Naive thymus-derived CD8-positive, alpha-beta T cell (primary cell): ENCODE measurements at regions not wholly inside any gene's neighbourhood (a gene's known extent, or its start where the extent isn't known, plus 50 kb on each side); places are given as distances from the start of the nearest gene placed in this dataset.

Source experiments
- ATAC-seq, 2 donors: fragments of 150-1000 bp; cut with Tn5 transposase in 1 of 2; sonication (Bioruptor Pico), chemical (Tn5 transposase) in 1 of 2; 1 replicate in 1 of 2; 2 replicates in 1 of 2; pipeline ENCODE4 v1.10.0; 2021; ENCODE audit warnings: mild to moderate bottlenecking in 2 of 2, moderate library complexity in 2 of 2
- POLR2A ChIA-PET: fragments of 350-600 bp; sonication (Branson Sonifier 250); formaldehyde crosslinking; loops from one replicate; lab custom pipeline; 2021; ENCODE audit warnings: antibody characterized with exemption; lab: Charles Lee
- DNase-seq, 10 donors: peaks; one replicate each; pipeline versions ENCODE4 v3.0.0 to v3.0.0-alpha.2; 2020 to 2022
- H3K27ac Mint-ChIP-seq, 10 donors: one replicate each; pipeline ENCODE4 v1.8.0; 2020 to 2022; ENCODE audit warnings: mild to moderate bottlenecking in 10 of 10, mixed read lengths in 10 of 10, moderate library complexity in 4 of 10, inconsistent platforms in 1 of 10
- H3K27me3 Mint-ChIP-seq, 5 donors: one replicate each; pipeline ENCODE4 v1.8.0; 2021 to 2022; ENCODE audit warnings: mixed read lengths in 5 of 5
- H3K36me3 Mint-ChIP-seq, 3 donors: one replicate each; pipeline ENCODE4 v1.8.0; 2020 to 2022; ENCODE audit warnings: mixed read lengths in 3 of 3, mild to moderate bottlenecking in 2 of 3, inconsistent platforms in 1 of 3
- H3K4me1 Mint-ChIP-seq, 4 donors: one replicate each; pipeline ENCODE4 v1.8.0; 2021 to 2022; ENCODE audit warnings: mixed read lengths in 4 of 4
- H3K4me3 Mint-ChIP-seq, 10 donors: one replicate each; pipeline ENCODE4 v1.8.0; 2020 to 2022; ENCODE audit warnings: mild to moderate bottlenecking in 10 of 10, mixed read lengths in 10 of 10, moderate library complexity in 6 of 10, inconsistent platforms in 1 of 10
- H3K9me3 Mint-ChIP-seq, 9 donors: one replicate each; pipeline ENCODE4 v1.8.0; 2020 to 2022; ENCODE audit warnings: mixed read lengths in 9 of 9, mild to moderate bottlenecking in 3 of 9, inconsistent platforms in 1 of 9, moderate library complexity in 1 of 9

DNA sequence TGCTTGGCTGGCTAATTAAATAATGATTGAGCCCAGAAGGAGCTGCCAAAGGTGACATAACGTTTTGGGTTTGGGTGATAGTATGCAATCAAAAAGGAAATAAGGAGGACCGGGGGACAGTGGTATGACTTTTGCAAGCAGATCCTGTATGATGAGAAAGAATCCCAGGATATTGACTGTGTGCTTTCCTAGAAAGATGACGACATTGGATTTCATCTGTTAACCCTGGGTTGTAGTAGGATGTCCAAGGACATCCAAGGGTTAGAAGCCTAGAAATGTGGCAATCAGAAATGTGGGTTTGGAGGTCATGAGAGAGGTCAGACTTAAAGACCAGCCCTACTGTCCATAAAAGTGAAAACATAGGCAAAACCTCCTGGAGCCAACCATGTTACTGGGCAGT is 50.3 kb upstream of the HMHB1 start:
- Mint-ChIP-seq H3K27ac (no peak overlapping the region), H3K36me3 (no peaks in the 10 kb centered on the region), H3K27me3 (peaks cover 0 to 7% (median 0%) of the 10 kb centered on the region in 5 donors), H3K4me3 (no peak overlapping the region), H3K4me1 (no peaks in the 10 kb centered on the region), H3K9me3 (no peaks in the 10 kb centered on the region)
- DNase-seq (no peak), ATAC-seq (no peak)
- POLR2A ChIA-PET = no interaction called here

- H3K9me3 Mint-ChIP-seq = no peaks in the 10 kb centered on the region
- POLR2A ChIA-PET = no interaction called here
- no peak overlapping the region for H3K27ac Mint-ChIP-seq
Measured at GRCh38 chr5:143760755-143761154, 51.2 kb upstream of the HMHB1 start.

GRCh38 chr5:143760131-143760505 is 51.8 kb upstream of the HMHB1 start:
- no peak for ATAC-seq
- no peaks in the 10 kb centered on the region for H3K9me3 Mint-ChIP-seq
- no peak for DNase-seq
- no peaks in the 10 kb centered on the region for H3K4me1 Mint-ChIP-seq
- H3K27ac Mint-ChIP-seq = no peak overlapping the region
- POLR2A ChIA-PET = no interaction called here
- H3K36me3 Mint-ChIP-seq = no peaks in the 10 kb centered on the region
- H3K4me3 Mint-ChIP-seq = no peak overlapping the region
- H3K27me3 Mint-ChIP-seq = peaks cover 0 to 7% (median 0%) of the 10 kb centered on the region in 5 donors

More at GRCh38 chr5:143760755-143761154, 51.2 kb upstream of the HMHB1 start:
- no peak overlapping the region for H3K4me3 Mint-ChIP-seq
- H3K4me1 Mint-ChIP-seq = no peaks in the 10 kb centered on the region
- no peaks in the 10 kb centered on the region for H3K36me3 Mint-ChIP-seq
- ATAC-seq = no peak
- H3K27me3 Mint-ChIP-seq = peaks cover 0 to 7% (median 0%) of the 10 kb centered on the region in 5 donors
- no peak for DNase-seq

DNA sequence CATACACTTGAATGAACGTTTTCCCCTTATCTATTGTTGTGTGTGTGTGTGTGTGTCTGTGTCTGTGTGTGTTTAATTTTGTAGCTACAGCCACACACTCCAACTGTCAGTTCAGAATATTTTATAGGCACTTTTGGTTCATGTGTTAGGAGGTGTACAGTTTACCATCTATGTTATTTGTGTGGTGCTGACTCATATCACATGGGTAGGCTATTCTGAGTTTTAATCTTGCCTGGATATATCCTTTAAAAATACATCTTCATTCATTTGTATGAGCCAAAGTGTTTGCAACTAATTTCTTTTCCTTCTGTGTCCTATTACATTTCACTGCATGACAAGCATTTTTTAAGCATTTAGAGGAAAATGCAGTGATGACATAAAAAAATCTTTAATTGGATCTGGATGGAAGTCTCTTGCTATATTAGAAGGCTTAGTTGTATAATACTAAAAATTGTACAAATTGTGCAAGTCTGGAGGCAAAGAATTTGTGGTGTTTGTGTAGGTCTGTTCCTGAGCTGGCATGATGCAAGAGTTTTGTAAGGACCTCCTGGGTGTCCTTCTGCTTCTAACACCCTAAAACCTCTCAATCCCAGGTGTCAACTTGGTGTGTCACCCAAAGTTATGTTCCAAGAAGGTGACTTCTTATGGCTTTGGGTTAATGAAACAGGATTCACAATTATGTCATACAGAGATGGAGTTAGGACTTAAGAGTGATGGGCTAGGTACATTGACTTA is 52.4 kb upstream of the HMHB1 start:
- ATAC-seq (no peak), DNase-seq (no peak)
- no peaks in the 10 kb centered on the region for H3K9me3 Mint-ChIP-seq
- no peak overlapping the region for H3K27ac Mint-ChIP-seq
- POLR2A ChIA-PET = no interaction called here
- H3K4me1 Mint-ChIP-seq = no peaks in the 10 kb centered on the region
- H3K36me3 Mint-ChIP-seq = no peaks in the 10 kb centered on the region
- H3K27me3 Mint-ChIP-seq = peaks cover 0 to 7% (median 0%) of the 10 kb centered on the region in 5 donors
- no peak overlapping the region for H3K4me3 Mint-ChIP-seq

GRCh38 chr5:143758750-143759149 is 53.2 kb upstream of the HMHB1 start:
- Mint-ChIP-seq H3K4me1 (no peaks in the 10 kb centered on the region), H3K9me3 (no peaks in the 10 kb centered on the region), H3K27ac (no peak overlapping the region), H3K27me3 (peaks cover 0 to 7% (median 0%) of the 10 kb centered on the region in 5 donors), H3K36me3 (no peaks in the 10 kb centered on the region), H3K4me3 (no peak overlapping the region)
- POLR2A ChIA-PET = no interaction called here
- ATAC-seq (no peak), DNase-seq (no peak)

DNA sequence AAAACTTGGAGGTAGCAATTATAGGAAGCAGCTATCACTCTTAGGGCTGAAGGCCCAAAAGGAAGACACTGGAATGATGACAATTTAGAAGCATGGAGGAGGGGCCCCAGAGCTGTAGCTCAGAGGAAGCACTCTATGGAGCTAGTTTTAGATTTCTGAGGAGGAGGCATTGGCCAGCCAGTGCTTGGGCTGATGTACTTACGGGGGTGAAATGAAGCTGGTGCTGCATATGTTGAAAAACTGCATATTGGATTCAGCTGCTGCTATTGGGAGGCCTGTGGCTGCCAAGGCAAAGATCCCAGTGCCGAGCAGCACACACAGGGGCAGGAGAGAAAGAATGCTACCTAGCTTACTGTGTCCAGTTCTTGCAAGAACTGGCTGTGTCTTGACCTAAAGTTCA is 53.9 kb upstream of the HMHB1 start:
- Mint-ChIP-seq H3K36me3 (no peaks in the 10 kb centered on the region), H3K9me3 (no peaks in the 10 kb centered on the region), H3K4me3 (no peak overlapping the region), H3K27me3 (peaks cover 0 to 7% (median 0%) of the 10 kb centered on the region in 5 donors), H3K4me1 (no peaks in the 10 kb centered on the region), H3K27ac (no peak overlapping the region)
- DNase-seq (no peak), ATAC-seq (no peak)
- POLR2A ChIA-PET = no interaction called here

DNA sequence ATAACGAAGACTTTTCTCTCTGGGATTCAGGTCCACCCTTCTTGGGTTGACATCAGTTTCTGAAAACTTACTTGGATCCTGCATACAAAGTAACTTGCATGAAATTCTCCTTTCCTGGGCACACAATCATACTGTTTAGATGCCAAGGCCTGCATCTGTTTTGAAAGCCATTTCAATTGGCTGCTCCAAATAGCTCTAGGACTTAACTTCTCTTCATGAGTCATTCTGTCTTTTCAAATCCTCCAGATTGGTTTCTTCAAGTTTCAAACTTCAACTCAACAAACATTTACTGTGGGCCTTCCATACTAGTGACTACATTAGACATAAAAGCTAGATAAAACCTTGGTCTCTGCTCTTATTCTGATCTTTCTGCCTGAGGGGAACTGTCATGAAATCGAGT is 54.8 kb upstream of the HMHB1 start:
- ATAC-seq (no peak), DNase-seq (no peak)
- H3K4me3 Mint-ChIP-seq = no peak overlapping the region
- POLR2A ChIA-PET = no interaction called here
- no peaks in the 10 kb centered on the region for H3K4me1 Mint-ChIP-seq
- no peaks in the 10 kb centered on the region for H3K36me3 Mint-ChIP-seq
- no peak overlapping the region for H3K27ac Mint-ChIP-seq
- peaks cover 0 to 7% (median 0%) of the 10 kb centered on the region in 5 donors for H3K27me3 Mint-ChIP-seq
- H3K9me3 Mint-ChIP-seq = no peaks in the 10 kb centered on the region

- POLR2A ChIA-PET = no interaction called here
- Mint-ChIP-seq H3K27me3 (peaks cover 0 to 3% (median under 1%) of the 10 kb centered on the region in 5 donors), H3K4me1 (no peaks in the 10 kb centered on the region), H3K4me3 (no peak overlapping the region), H3K36me3 (no peaks in the 10 kb centered on the region), H3K9me3 (no peaks in the 10 kb centered on the region), H3K27ac (no peak overlapping the region)
- DNase-seq (no peak), ATAC-seq (no peak)
Measured at GRCh38 chr5:143755966-143756365, 56.0 kb upstream of the HMHB1 start.

- no peaks in the 10 kb centered on the region for H3K36me3 Mint-ChIP-seq
- POLR2A ChIA-PET = no interaction called here
- H3K4me1 Mint-ChIP-seq = no peaks in the 10 kb centered on the region
- ATAC-seq (no peak), DNase-seq (no peak)
- H3K27ac Mint-ChIP-seq = no peak overlapping the region
- peaks cover 0 to 7% (median 2%) of the 10 kb centered on the region in 5 donors for H3K27me3 Mint-ChIP-seq
- no peaks in the 10 kb centered on the region for H3K9me3 Mint-ChIP-seq
- no peak overlapping the region for H3K4me3 Mint-ChIP-seq
Measured at GRCh38 chr5:143752165-143752850, 59.7 kb upstream of the HMHB1 start.

DNA sequence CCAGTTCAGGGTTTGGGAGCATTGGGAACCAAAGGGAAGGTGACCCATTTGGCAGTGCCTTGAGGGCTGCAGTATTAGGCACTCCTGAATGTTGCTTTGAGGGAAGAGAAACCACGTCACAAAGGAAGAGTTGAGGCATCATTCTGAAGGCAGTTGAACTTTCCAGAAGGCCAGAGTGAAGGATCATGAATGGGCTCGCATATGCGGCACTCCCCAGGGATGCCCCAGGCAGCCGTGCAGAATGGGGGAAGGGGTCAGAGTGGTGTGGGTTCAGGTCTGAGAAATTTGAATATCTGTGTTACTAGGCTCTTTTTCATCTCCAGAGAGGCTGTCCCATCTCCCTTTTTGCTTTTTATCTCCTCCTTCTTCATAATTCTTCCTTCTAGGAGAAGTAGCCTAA is 60.6 kb upstream of the HMHB1 start:
- Mint-ChIP-seq H3K36me3 (no peaks in the 10 kb centered on the region), H3K9me3 (no peaks in the 10 kb centered on the region), H3K27me3 (peaks cover 0 to 7% (median 2%) of the 10 kb centered on the region in 5 donors), H3K27ac (no peak overlapping the region), H3K4me3 (no peak overlapping the region), H3K4me1 (no peaks in the 10 kb centered on the region)
- DNase-seq = no peak
- POLR2A ChIA-PET = no interaction called here
- ATAC-seq = no peak

- Mint-ChIP-seq H3K36me3 (no peaks in the 10 kb centered on the region), H3K27me3 (peaks cover 0 to 7% (median 2%) of the 10 kb centered on the region in 5 donors), H3K27ac (no peak overlapping the region), H3K4me1 (no peaks in the 10 kb centered on the region), H3K9me3 (peaks cover 0 to 3% (median 0%) of the 10 kb centered on the region in 9 donors), H3K4me3 (no peak overlapping the region)
- no peak for ATAC-seq
- POLR2A ChIA-PET = no interaction called here
- no peak for DNase-seq
Measured at GRCh38 chr5:143749581-143750205, 62.3 kb upstream of the HMHB1 start.

DNA sequence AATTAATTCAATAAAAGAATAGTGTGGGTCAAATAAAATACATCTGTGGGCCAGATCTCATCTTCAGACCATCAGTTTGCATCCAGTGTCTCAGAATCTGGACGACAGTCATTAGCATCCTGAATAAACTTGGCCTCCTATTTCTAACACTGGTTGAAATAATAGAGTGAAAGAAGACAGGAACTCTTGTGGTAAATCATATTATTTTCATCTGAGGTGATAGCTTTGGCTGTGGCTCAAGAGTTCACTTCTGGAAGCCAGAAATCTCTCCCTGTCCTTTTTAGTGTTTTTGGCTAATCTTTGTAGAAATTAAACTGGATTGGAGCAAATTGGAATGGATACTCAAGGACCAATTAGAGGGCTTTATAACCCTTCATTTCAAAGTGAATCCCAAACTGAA is 63.4 kb upstream of the HMHB1 start:
- Mint-ChIP-seq H3K9me3 (peaks cover 0 to 3% (median 0%) of the 10 kb centered on the region in 9 donors), H3K27ac (no peak overlapping the region), H3K36me3 (no peaks in the 10 kb centered on the region), H3K4me3 (no peak overlapping the region), H3K27me3 (peaks cover 0 to 7% (median 2%) of the 10 kb centered on the region in 5 donors), H3K4me1 (no peaks in the 10 kb centered on the region)
- ATAC-seq (no peak), DNase-seq (no peak)
- POLR2A ChIA-PET = no interaction called here

GRCh38 chr5:143742951-143743350 is 69.0 kb upstream of the HMHB1 start:
- peaks cover 0 to 2% (median 0%) of the 10 kb centered on the region in 3 donors for H3K36me3 Mint-ChIP-seq
- H3K4me1 Mint-ChIP-seq = peaks cover 0 to 9% (median 5%) of the 10 kb centered on the region in 4 donors
- POLR2A ChIA-PET = no interaction called here
- H3K27ac Mint-ChIP-seq = no peak overlapping the region
- no peak for ATAC-seq
- no peak overlapping the region for H3K4me3 Mint-ChIP-seq
- DNase-seq = no peak
- no peaks in the 10 kb centered on the region for H3K27me3 Mint-ChIP-seq
- peaks cover 0 to 3% (median 0%) of the 10 kb centered on the region in 9 donors for H3K9me3 Mint-ChIP-seq
